Colonic mucosa (tissue), 4 donors: ENCODE measurements at regions not wholly inside any gene's neighbourhood (a gene's known extent, or its start where the extent isn't known, plus 50 kb on each side); places are given as distances from the start of the nearest gene placed in this dataset.

Source experiments
- DNase-seq: peaks from one replicate; pipeline ENCODE4 v3.0.0-alpha.2; 2020
- H3K27ac ChIP-seq: fragments of 200-600 bp; one replicate; pipeline ENCODE4 v1.8.0; 2021
- H3K27me3 ChIP-seq: fragments of 200-600 bp; one replicate; pipeline ENCODE4 v1.8.0; 2021
- H3K36me3 ChIP-seq: fragments of 200-600 bp; one replicate; pipeline ENCODE4 v1.8.0; 2021
- H3K4me1 ChIP-seq: fragments of 200-600 bp; one replicate; pipeline ENCODE4 v1.8.0; 2021; ENCODE audit warnings: mild to moderate bottlenecking
- H3K4me3 ChIP-seq: fragments of 200-600 bp; one replicate; pipeline ENCODE4 v1.8.0; 2021
- H3K9ac ChIP-seq, 2 donors: one replicate each; pipeline ENCODE4 v1.7.0; 2013; ENCODE audit warnings: control low read depth in 2 of 2, low read depth in 2 of 2, low read length in 2 of 2
- H3K9me3 ChIP-seq: fragments of 200-600 bp; one replicate; pipeline ENCODE4 v1.8.0; 2021
- CTCF ChIP-seq: fragments of 200-600 bp; IDR thresholded peaks from one replicate; pipeline ENCODE4 v1.8.0; 2022; ENCODE audit warnings: antibody characterized with exemption, mild to moderate bottlenecking
- intact Hi-C: fragments of 100-400 bp; cut with DNase I; formaldehyde crosslinking; loops from one replicate; pipeline ENCODE4 v1.14.1; 2022
- donor health status: healthy.
- donor health status: DM: no; HTN: no; CAD: no.
- donor health status: DM: no; HTN: no; CAD: no.

GRCh38 chr10:93204494-93205485 is 131.1 kb downstream of the CYP26A1 start:
- H3K27me3 ChIP-seq = no peaks in the 10 kb centered on the region
- no peak overlapping the region for H3K27ac ChIP-seq
- no peaks in the 10 kb centered on the region for H3K36me3 ChIP-seq
- no peaks in the 10 kb centered on the region for H3K4me1 ChIP-seq
- intact Hi-C loops = no loop called here
- H3K9me3 ChIP-seq = no peaks in the 10 kb centered on the region
- H3K4me3 ChIP-seq = no peak overlapping the region
- DNase-seq = no peak
- H3K9ac ChIP-seq = no peak overlapping the region
- TF ChIP-seq CTCF = no peak

GRCh38 chr10:93206652-93207051 is 133.0 kb downstream of the CYP26A1 start:
- no peak for TF ChIP-seq CTCF

GRCh38 chr10:93208717-93209464 is 135.2 kb downstream of the CYP26A1 start:
- DNase-seq = no peak
- no peaks in the 10 kb centered on the region for H3K4me1 ChIP-seq
- H3K27ac ChIP-seq = no peak overlapping the region
- no peaks in the 10 kb centered on the region for H3K27me3 ChIP-seq
- no peaks in the 10 kb centered on the region for H3K36me3 ChIP-seq
- TF ChIP-seq CTCF = no peak
- H3K4me3 ChIP-seq = no peak overlapping the region
- intact Hi-C loops = no loop called here
- H3K9me3 ChIP-seq = no peaks in the 10 kb centered on the region
- H3K9ac ChIP-seq = no peak overlapping the region

More at GRCh38 chr10:93206652-93207051, 133.0 kb downstream of the CYP26A1 start:
- no peak overlapping the region for H3K27ac ChIP-seq
- no peak overlapping the region for H3K4me3 ChIP-seq
- H3K9ac ChIP-seq = no peak overlapping the region
- H3K4me1 ChIP-seq = no peaks in the 10 kb centered on the region
- intact Hi-C loops = no loop called here
- H3K27me3 ChIP-seq = no peaks in the 10 kb centered on the region
- DNase-seq = no peak
- H3K36me3 ChIP-seq = no peaks in the 10 kb centered on the region
- H3K9me3 ChIP-seq = no peaks in the 10 kb centered on the region

- intact Hi-C loops = no loop called here
- Histone ChIP-seq H3K4me1 (no peaks in the 10 kb centered on the region), H3K4me3 (no peak overlapping the region), H3K9ac (no peak overlapping the region), H3K27ac (no peak overlapping the region), H3K27me3 (no peaks in the 10 kb centered on the region), H3K36me3 (no peaks in the 10 kb centered on the region), H3K9me3 (no peaks in the 10 kb centered on the region)
- DNase-seq = no peak
- TF ChIP-seq CTCF = no peak
Measured at GRCh38 chr10:93211991-93212390, 138.3 kb downstream of the CYP26A1 start.

GRCh38 chr10:93215312-93215711 is 141.6 kb downstream of the CYP26A1 start:
- no peak for TF ChIP-seq CTCF
- Histone ChIP-seq H3K27ac (no peak overlapping the region), H3K4me3 (no peak overlapping the region), H3K4me1 (no peaks in the 10 kb centered on the region), H3K9ac (no peak overlapping the region), H3K36me3 (no peaks in the 10 kb centered on the region), H3K27me3 (no peaks in the 10 kb centered on the region), H3K9me3 (no peaks in the 10 kb centered on the region)
- no peak for DNase-seq
- intact Hi-C loops = no loop called here
